ENCODE measurements at regions not wholly inside any gene's neighbourhood (a gene's known extent, or its start where the extent isn't known, plus 50 kb on each side); places are given as distances from the start of the nearest gene placed in this dataset.

GRCh38 chr4:65069177-65069576 is 601.1 kb downstream of the EPHA5 start:
- no peak overlapping the region for H3K27ac ChIP-seq
- TF ChIP-seq ZFX (IDR thresholded peaks at IDR 0.05) (no peak), CTCF (conservative IDR thresholded peaks at IDR 0.05) (no peak)

- H3K27ac ChIP-seq: no peak overlapping the region
- TF ChIP-seq ZFX (IDR thresholded peaks at IDR 0.05) (no peak), CTCF (conservative IDR thresholded peaks at IDR 0.05) (no peak)
These were observed 604.2 kb downstream of the EPHA5 start for GRCh38 chr4:65066106-65066505.

- TF ChIP-seq CTCF (conservative IDR thresholded peaks at IDR 0.05) (no peak), ZFX (IDR thresholded peaks at IDR 0.05) (no peak)
- no peak overlapping the region for H3K27ac ChIP-seq
These were observed 606.7 kb downstream of the EPHA5 start for GRCh38 chr4:65063601-65064000.

GRCh38 chr4:65050786-65051185 is 619.5 kb downstream of the EPHA5 start:
- TF ChIP-seq CTCF (conservative IDR thresholded peaks at IDR 0.05) (no peak), ZFX (IDR thresholded peaks at IDR 0.05) (no peak)
- no peak overlapping the region for H3K27ac ChIP-seq

GRCh38 chr4:65046192-65047133 is 623.8 kb downstream of the EPHA5 start:
- no peak for TF ChIP-seq CTCF (conservative IDR thresholded peaks at IDR 0.05)
- TF ChIP-seq ZFX (IDR thresholded peaks at IDR 0.05): no peak
- no peak overlapping the region for H3K27ac ChIP-seq

GRCh38 chr4:65033899-65034298 is 624.6 kb upstream of the TECRL start:
- no peak overlapping the region for H3K27ac ChIP-seq
- TF ChIP-seq ZFX (IDR thresholded peaks at IDR 0.05) (no peak), CTCF (conservative IDR thresholded peaks at IDR 0.05) (peak; percentile 44)

- TF ChIP-seq ZFX (IDR thresholded peaks at IDR 0.05): no peak
- TF ChIP-seq CTCF (conservative IDR thresholded peaks at IDR 0.05): no peak
- H3K27ac ChIP-seq: no peak overlapping the region
These were observed 619.3 kb upstream of the TECRL start for GRCh38 chr4:65028592-65028991.
